SKM-1 (cell line): ENCODE measurements at regions not wholly inside any gene's neighbourhood (a gene's known extent, or its start where the extent isn't known, plus 50 kb on each side); places are given as distances from the start of the nearest gene placed in this dataset.

Source experiments
- DNase-seq: peaks from one replicate; lab custom pipeline; 2025; ENCODE audit not compliant: unreplicated experiment; lab: John Stamatoyannopoulos, UW

GRCh38 chr10:124288486-124288885 is 130.2 kb downstream of the OAT start:
- no peak for DNase-seq

GRCh38 chr10:124287791-124288190 is 130.9 kb downstream of the OAT start:
- no peak for DNase-seq

- no peak for DNase-seq
Measured at GRCh38 chr10:124287071-124287685, 131.5 kb downstream of the OAT start.

- DNase-seq = no peak
Measured at GRCh38 chr10:124286621-124287020, 132.1 kb downstream of the OAT start.

- no peak for DNase-seq
Measured at GRCh38 chr10:124285587-124286527, 132.9 kb downstream of the OAT start.

GRCh38 chr10:124283949-124284250 is 134.8 kb downstream of the OAT start:
- no peak for DNase-seq

- no peak for DNase-seq
Measured at GRCh38 chr10:124283215-124283948, 135.3 kb downstream of the OAT start.

- no peak for DNase-seq
Measured at GRCh38 chr10:124282326-124282725, 136.4 kb downstream of the OAT start.

GRCh38 chr10:124281666-124282065 is 137.1 kb downstream of the OAT start:
- DNase-seq = no peak

GRCh38 chr10:124280916-124281315 is 137.8 kb downstream of the OAT start:
- DNase-seq = no peak

GRCh38 chr10:124279882-124280281 is 138.8 kb downstream of the OAT start:
- DNase-seq = no peak

GRCh38 chr10:124279298-124279697 is 139.4 kb downstream of the OAT start:
- DNase-seq = no peak

GRCh38 chr10:124278356-124278755 is 140.4 kb downstream of the OAT start:
- DNase-seq = no peak

GRCh38 chr10:124273141-124273540 is 145.6 kb downstream of the OAT start:
- DNase-seq = no peak

GRCh38 chr10:124271676-124272075 is 147.0 kb downstream of the OAT start:
- no peak for DNase-seq

- no peak for DNase-seq
Measured at GRCh38 chr10:124270530-124271327, 148.0 kb downstream of the OAT start.

- DNase-seq = no peak
Measured at GRCh38 chr10:124268976-124269375, 149.7 kb downstream of the OAT start.

GRCh38 chr10:124267911-124268549 is 150.7 kb downstream of the OAT start:
- no peak for DNase-seq

GRCh38 chr10:124267231-124267885 is 151.4 kb downstream of the OAT start:
- no peak for DNase-seq
